GM19324 (cell line): ENCODE measurements at regions not wholly inside any gene's neighbourhood (a gene's known extent, or its start where the extent isn't known, plus 50 kb on each side); places are given as distances from the start of the nearest gene placed in this dataset.

Source experiments
- ATAC-seq: cut with Tn5 transposase; IDR thresholded peaks from one replicate; pipeline ENCODE4 v1.9.1; 2021; ENCODE audit warnings: mild to moderate bottlenecking, moderate library complexity; ENCODE audit not compliant: unreplicated experiment, low FRiP score

DNA sequence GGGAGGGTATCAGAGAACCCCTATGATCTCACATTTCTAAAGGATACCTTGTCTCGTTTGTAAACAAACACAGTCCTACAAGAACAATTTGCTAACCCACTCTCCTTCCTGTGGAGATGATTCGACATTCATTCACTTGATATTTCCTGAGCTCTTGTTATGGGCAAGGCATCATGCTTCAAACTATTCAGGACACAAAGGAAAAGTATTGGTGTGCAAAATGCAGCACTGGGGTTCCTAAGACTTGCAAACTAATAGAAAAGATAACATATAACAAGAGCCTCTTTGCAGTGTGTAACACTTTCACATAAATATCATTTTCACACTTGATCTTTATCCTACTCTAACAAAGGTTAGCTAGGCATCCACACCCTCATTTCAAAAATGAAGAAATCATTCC lies 211.5 kb upstream of the BLID start:
- ATAC-seq: no peak

DNA sequence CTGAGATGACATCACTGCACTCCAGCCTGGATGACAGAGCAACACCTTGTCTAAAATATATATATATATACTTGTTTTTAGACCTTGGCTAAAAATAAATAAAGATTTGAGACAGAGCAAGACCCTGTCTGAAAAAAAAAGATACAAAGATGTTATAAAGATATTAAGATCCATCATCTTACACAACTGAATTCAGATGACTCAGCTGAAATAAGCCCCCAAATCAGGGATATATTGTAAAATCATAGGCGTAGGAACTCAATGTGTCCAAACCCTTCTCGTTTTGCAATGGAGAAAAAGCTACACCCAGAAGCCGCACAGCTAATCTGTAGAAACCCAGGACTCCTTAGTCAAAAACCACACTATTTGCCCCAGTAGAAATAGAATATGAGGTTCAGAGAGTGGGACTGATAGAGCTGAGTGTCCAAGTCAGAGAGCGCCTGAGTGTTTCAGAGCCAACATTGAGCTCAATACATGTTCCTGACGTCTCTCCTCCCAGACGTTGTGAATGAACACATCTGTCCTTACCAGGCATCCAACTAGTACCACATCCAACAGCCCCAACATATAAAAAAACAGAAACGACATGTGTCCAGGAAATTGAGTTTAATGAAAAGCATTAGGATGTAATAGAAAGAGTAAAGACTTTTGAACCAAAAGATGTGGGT lies 207.9 kb upstream of the BLID start:
- no peak for ATAC-seq

DNA sequence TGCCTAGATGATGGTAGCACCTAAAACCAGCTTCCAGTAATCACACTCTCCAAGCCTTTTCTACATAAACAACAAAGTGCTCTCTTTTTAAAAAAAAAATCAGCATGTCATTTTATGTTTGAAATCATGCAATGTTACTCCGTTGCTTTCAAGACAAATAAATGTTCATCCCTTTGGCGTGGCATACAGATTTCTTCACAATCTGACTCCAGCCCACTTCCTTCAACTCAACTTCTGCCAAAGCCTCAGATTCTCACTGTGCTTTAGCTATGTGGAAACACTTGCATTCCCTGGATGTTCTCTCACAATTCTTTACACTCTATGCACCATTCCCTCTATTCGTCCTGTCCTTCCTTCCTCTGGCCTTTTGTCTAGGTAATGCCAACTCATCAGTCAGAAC lies 206.3 kb upstream of the BLID start:
- ATAC-seq: no peak

DNA sequence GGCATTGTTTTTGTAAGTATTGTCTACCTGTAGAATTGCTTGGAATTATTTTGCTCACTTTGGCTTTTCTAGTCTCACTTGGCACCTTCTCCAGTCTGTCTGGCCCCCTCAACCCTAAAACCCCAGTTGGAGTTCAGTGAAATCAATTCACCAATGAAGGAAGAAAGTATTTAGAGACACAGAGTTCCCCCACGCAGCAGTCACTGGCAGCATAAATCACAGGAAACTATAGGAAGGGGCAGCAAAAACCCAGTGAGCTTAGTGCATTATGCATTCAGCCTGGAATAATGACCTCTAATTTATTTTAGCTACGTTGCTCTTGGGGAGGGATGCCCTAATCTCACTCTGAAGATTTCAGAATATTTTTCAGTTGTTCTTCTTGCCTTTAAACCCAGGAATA lies 204.7 kb upstream of the BLID start:
- no peak for ATAC-seq

DNA sequence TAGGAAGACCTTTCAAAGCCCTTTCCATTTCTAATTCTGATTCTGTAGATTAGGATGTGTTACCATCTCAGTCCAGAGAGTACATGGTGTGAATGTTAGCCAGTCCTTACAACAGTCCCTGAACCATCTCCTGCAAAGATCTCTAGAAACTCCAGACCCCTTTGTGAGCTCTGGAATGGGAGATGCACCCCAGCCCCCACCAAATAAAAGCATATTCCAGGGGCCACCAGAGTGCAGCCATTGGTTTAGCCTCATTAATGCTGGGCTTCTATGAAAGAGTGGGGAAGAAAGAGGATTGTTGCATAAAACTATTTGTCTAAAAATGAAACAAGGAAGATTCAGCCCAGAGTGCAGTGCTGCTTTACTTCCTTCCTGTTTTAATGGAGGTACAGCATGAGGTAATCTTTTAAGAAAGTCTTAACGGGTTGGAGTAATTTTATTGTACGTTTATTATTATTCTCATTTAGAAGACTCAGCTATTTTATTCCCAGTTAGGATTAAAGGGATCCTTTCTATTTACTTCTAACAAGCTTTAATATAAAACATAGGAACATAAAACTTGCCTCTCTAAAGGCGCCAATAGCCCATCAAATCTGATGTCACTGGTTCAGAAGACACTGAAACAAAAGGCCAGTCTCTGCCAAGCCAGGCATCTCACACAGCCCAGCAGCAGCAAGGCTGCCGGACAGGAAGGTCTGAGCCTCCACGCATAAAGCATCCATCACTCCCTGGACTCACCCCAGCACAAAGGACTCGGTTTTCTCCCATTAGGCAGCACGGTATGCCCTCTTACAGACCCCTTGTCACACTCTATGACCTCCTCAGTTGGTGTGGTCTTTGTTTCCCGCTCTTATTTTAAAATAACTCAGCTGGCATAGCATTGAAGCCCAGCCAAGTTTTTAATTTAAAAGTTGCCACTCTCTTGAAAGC lies 203.9 kb upstream of the BLID start:
- no peak for ATAC-seq

DNA sequence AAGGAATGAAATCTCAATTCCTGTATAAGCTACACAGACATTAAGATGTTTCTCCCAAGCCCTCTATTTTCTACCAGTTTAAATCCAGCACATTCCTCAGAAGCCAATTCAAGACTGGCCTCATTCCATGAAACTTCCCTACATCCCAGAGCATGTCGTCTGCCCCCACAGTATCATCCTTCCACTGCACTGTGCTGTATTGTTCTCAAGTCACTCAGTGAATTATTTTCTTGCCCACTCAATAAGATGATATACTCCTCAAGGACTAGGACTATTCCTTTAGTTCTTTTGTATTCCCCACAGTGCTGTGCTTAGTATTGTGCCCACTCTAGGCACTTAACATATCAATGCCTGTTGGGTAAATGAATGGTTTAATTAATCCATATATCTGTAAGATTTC lies 203.1 kb upstream of the BLID start:
- ATAC-seq: no peak

DNA sequence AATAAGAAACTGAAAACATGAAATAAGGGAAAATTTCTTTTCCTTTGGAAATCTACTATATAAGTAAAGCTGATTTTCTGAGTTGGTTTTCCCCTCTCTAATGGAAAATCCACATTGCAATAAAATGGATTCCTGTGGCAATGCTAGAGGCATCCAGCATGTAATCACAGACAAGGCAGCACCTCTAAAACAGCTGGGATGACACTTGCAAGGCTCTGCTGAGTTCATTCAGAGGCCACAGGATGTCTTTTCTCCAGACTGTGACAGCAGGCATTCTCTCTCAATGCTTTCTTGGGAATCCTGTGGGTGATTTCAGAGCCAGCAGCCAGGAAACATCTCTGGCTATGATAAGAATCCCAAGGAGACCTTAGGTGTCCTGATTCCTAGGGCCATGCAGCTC lies 201.3 kb upstream of the BLID start:
- no peak for ATAC-seq

DNA sequence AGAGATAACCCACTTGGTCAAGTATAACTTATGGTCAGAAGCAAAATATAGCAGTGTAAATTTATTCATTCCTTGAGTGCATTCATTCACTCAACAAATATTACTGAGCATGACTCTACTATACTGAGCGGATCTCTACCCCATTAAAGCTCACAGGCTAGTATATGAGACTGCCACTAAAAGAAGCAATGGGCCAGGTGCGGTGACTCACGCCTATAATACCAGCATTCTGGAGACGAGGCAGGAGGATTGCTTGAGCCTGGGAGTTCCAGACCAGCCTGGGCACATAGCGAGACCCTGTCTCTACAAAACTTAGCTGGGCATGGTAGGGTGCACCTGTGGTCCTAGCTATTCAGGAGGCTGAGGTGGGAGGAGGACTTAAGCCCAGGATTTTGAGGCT lies 197.6 kb upstream of the BLID start:
- ATAC-seq: no peak

DNA sequence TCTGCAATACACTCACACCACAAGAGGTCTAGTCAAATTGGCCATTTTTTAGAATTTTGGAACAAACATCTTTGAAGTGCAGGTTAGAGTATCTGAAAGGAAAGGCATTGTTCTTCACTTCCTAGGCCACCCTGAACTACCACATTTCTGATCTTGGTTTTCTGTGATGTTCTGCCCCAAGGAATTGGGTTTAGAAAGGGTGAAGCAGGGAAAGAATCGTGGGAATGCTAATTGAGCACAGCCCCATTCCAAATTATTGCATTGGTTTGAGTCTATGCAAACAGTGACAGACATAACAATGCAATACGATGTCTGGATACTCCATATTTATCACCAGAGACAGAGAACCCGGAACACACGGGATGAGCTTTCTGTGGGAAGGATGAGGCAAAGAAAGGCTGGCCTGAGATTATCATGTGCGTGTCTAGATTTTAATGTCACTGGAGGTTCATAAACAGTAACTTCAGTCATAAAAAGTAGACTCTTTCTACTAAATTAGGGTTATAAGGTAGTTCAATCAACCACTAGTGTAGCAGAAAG lies 195.3 kb upstream of the BLID start:
- ATAC-seq: no peak

DNA sequence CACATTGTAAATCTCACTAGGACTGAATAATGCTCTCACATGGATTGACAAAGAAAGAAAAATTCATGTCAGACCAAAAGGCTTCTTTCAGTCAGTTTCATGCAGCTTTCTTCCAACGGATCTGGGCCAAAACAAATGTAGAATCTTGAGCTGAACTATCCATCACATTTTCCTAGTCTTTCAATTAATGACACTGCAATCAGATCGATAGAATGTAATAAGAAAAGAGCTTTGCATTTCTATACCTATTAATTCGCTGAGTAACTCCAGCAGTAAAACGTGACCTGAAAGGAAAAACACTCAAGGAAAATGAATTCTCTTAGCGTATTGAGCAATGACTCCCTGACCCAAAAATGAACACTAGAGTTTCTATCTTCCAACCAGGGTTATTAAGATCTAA lies 194.8 kb upstream of the BLID start:
- no peak for ATAC-seq

DNA sequence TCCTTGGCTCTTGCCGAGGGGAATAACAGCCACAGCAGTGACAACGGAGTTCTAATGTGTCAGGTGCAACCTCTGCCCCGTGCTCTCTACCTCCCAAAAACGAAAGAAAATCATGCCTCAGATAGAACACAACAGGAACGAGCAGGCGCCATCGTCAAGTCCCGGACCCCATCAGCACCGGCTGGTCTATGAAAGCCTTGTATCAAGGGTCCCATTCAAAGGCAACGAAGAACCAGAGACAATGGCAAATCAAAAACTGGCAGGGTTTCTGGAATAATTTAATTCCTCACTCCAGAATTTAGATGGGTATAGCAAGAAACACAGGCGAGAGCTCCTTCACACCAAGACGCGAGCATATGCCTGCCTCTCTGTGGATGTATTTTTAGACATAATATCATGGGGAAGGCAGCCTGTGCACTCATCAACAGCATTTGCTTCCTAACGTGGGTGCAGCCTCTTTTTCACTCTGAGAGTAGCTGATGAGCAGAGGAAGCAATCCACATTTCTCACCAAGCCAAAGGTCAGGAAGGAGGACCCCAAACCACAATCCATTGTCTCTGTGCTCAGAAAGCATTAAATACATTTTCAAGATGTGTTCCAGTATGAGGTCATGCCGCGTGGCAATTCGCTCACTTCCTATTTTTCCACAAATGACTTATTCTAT lies 193.4 kb upstream of the BLID start:
- no peak for ATAC-seq

DNA sequence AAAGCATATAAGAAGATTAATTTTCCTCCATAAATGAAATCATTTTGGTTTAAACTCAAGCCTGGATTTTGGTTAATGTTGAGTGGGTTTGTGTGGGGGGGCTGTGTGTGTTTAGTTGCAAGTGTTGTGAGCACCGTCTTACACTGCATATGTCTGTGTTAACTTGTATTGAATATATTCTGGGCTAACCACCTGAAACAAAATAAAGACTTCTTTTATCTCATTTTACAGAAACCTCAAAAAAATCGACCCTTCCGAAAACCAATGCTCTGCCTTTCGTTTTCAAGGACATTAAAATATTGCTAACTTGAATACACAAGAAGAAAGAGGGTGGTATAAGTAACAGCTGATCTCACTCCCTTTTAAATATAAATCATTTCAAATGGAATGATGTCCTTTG lies 192.2 kb upstream of the BLID start:
- ATAC-seq: no peak

DNA sequence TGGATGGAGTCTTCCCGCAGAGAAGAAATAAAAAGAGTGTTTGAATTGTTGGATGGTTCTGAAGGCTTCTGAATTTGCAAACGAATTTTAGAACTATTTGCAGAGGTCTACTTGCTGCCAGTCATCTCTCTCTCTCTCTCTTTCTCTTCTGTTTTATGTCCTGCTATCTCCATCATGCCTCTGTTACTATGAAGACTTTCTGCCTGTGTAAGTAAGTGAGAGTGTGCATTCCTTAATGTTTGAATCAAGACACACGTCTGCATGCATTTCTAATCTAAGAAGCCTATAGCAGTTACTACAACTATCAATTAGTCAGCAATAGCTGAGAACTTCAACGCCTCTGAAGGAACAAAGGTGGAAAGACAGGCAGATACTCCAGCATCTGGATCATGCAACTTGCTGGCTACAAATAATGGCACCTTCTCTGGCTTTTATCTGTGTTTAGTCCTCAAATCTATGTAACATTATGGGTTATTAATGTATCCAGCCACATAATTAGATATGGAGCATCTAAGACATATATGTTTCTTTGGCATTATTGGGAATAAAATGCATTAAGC lies 191.5 kb upstream of the BLID start:
- no peak for ATAC-seq

DNA sequence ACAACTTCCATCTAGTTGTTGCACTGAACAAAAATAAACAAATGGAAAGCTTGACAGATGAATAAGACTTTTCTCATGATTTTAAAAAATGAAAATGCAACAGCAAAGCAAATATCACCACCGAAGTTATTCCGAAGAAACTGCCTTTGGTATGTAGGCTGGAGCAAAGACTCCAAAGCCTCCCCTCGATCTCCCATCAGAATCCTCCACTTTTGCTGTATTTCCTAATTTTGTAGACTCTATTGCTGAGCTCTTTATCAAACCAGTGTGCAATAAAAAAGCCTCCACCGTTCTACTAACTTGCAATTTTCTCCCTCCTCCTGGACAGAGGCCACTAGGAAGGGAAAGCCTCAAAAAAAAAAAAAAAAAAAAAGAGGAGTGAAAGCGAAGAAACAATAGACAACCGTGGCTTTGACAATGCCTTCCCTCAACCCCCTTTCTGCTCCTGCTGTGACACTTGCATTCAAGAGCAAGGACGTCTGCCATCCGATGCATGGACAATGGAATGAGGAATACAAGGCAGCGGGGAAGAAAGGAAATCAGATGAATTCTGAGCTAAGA lies 190.9 kb upstream of the BLID start:
- no peak for ATAC-seq

DNA sequence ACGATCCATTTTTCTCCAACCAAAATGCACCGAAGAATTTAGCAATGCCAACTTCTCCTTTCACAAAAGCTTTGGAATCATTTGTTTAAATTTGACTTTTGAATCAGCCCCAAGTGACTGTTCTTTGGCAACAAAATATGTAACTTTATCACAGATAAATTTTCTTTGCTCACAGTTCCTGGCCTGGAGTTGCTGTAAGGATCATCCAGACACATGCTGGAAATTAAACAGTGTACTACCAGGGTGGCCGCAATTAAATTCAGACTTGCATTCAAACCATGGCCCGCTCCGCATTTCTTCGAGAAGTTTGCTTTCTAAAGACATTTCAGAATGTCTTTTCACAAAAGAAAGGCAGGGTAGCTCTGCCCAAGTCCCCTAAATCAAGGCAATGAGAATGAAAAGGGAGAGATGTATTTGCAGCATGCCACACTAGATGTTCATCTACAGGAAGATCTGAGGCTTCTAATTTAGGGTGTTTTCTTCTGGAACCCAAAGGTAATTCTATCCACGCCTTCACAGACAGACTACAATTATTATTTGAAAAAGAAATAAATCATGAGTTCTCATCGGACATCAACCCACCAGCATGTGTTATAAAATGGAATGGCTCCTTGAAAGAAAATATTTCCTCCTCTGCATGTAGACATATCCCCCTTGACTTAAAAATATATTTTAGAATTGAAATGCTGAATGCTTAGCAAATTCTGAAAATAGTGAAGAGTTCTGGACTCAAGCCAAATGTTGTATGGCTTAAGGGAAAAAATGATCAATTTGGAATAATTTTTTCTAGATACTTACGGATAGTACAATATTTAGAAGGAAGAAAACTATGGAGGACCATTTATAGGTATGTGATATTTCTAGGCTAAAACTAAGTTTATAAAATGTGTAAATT lies 189.7 kb upstream of the BLID start:
- ATAC-seq: no peak

DNA sequence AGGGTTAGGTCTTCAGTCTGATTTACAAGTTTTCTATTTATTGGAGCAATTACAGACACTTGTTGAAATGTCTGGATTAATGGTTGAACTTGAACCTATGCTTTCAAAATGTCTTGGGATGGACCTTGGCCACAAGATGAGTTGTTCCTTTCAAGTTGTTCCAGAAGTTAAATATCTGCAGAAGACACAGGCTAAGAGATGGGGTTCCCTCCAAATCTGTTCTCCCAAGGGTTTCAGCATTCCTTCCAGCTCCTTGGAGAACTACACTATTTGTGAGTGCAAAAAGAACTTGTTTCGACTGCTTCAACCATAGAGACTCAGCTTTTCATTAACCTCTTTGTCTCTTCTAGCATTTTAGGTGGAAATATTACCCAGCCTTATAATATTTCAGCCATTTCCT lies 189.0 kb upstream of the BLID start:
- no peak for ATAC-seq

DNA sequence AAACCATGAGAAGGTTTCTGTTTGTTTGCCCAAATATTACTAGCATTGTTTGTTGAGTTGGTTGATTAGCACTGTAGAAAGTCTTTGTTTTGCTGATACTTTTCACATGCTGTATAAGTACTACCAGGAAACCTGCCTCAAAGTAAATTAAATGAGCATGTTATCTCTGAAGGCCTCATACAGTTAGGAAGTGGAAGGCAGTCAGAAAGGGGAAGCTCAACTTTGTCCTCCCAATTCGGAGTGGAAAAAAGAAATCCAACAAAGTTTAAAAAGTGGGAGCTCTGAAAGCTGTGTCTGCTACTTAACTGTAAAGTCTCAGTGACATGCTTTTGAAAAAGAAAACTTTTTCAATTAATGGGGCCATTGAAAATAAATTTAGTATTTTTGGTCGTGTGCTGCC lies 188.3 kb upstream of the BLID start:
- no peak for ATAC-seq

DNA sequence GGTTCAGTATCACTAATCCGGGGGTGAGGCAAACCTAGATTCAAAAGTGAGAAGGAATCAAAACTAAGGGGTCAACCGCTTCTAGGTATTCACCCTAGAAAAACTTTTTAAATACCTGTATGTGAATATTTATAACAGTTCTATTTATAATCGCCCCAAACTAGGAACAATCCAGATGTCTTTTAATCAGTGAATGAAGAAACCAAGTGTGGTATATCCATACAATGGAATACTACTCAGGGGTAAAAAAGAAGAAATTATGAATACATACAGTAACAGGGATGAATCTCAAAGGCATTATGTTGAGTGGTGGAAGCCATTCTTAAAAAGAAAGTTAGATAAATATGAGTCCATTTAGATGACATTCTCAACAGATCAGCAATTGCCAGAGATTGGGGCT lies 178.0 kb upstream of the BLID start:
- ATAC-seq: no peak

DNA sequence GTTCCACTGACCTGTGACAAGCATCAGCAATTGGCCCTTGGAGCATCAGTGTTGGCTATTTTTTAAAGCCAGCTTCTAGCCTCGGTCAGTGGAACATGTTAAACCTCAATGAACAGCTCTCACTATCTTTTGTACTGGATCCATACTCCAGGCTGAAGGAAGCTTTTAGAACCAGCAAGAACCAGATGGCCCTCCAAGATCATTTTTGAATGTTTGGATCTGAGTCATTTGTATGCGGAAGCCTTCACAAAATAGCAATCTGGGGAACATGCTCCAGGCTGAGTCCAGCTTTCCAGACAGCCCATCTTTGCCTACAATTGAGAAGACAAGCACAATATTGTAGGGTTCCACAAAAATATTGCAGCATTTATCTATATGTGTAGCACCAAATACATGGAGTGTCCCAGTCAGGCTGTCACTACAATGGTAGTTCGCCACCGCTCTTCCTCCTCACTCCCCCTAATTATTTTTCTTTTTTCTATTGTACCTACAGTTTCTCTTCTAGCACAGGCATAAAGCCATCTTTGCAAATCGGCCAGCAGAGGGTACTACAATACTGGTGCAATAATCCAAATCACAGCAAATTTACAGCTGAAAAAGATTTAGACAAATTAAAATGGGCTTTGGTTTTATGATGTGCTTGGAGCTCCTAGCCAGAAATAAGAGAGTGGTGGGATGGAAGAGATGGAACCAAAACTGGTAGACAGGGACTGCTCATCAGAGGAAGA lies 177.4 kb upstream of the BLID start:
- no peak for ATAC-seq
